Inferior parietal cortex (tissue), 1 donor: ENCODE measurements at regions not wholly inside any gene's neighbourhood (a gene's known extent, or its start where the extent isn't known, plus 50 kb on each side); places are given as distances from the start of the nearest gene placed in this dataset.
"Not testable (repeated sequence)": the region's sequence is repeated elsewhere in the genome, so short reads cannot be mapped to it uniquely, and the experiment has no call there.

Experiments
- DNase-seq: peaks from one replicate; pipeline ENCODE4 v3.0.0-alpha.2; 2016; ENCODE audit errors: extremely low spot score

DNA sequence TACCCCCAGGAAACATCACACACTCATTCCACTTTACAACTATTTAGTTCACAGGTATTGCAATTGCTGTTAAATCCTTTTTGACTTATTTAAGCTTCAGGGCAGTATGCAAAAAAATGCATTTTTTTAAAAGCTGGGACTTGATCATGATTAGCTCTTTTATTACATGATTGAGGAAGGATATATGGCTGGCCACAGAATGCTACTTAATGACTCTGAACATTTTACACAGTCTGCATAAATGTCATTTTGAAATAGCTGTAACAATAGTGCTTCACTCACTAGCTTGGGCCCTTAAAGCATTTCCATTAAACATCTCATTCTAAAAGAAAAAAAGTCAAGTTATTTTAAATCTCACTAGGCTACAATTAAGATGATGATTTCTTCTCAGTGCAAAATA lies 429.7 kb downstream of the FRK start:
- DNase-seq: no peak

DNA sequence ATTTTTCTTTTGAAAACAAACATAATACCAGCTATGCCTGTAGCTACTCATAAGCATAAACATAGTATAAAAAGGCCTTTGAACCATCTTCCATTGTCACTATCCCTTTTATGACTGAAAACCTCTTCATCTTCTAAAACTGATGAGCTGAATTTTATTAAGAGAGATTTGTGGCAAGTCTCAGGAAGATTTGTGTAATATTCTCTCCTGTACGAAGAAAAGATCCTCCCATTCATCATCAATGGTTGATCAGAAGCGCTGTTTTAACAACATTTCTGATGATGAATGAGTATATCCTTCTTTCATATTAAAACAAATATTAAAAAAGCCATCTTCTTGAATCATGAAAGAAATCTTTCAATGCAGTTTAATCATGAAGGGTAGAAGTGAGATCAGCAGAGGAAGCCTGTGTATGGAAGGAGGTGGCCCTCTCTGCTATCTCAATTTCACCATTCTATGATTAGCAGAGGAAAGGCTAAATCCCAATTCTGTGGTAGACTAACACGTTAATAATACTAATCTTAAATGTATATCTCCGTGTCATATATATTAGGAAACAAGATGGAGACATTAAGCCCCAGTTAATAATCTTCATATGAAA lies 430.2 kb downstream of the FRK start:
- no peak for DNase-seq

DNA sequence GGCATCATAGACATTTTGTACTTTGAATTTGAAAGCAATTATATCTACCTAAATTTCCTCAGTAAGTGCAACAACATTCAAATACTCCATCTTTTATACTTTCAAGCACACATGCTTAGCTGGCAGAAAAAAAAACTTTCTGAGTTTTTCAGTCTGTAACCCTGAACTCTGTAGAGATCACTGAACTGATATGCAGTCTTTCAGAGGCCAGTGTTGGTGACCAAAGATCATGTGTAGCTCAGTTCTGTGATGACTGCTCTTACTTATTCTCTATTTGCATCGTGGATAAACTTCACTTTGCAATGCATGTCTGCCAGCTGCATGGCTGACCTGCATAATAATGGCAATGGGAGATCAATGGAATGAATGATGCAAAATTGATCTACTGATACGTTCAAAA lies 431.3 kb downstream of the FRK start:
- DNase-seq: no peak

DNA sequence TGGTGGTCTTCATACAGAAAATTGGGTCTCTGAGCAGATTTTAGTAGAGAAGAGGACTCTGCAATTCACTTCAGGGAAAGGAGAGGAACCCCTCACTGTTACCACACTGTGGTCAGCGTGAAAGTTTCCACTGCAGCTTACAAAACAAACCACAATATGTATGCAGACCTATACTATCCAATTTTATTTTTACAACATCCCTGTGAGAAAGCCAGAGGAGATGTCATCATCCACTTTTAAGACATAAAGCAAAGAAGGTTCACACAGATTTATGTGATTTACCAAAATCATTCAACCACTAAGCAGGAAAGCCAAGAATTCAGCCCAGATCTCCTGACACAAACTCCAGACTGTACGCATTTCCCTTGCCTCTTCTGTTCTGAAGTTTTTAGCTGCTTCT lies 442.4 kb downstream of the FRK start:
- DNase-seq: no peak

DNA sequence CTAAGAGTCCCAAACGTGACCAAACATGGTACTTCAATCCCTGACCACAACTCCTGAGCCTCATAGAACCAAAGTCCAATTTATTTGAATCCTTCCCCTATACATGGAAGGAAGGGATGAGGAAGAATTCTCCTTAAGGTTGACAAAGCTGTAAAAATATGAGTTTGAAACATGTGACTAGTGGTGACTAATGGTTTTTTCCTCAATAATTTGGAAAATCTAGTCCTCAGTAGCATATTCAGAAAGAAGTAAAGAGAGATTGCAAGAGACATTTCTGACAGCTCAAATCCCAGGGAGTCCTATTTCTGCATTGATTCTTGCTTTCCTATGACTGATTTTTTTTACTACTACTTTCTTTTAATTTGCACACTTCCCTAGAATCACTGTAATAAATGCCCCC lies 443.7 kb downstream of the FRK start:
- no peak for DNase-seq

DNA sequence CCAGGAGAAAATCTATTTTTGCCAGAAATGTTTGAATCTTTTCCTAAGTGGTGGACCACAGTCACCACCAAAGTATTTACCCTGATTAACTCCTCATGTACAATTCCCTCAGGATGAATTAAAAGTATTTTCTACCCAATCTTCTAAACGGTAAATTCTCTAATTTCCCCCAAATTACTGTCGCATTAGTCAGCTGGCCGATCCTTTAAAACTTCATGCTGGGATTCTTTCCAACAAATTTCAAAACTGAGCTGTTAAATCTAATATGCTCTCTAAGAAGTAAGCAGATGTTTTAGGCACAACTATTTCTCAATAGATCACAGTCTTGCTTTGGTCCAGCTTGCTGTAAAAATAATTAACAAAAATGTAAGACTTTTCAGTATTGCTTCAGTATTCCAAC lies 447.2 kb downstream of the FRK start:
- no peak for DNase-seq

DNA sequence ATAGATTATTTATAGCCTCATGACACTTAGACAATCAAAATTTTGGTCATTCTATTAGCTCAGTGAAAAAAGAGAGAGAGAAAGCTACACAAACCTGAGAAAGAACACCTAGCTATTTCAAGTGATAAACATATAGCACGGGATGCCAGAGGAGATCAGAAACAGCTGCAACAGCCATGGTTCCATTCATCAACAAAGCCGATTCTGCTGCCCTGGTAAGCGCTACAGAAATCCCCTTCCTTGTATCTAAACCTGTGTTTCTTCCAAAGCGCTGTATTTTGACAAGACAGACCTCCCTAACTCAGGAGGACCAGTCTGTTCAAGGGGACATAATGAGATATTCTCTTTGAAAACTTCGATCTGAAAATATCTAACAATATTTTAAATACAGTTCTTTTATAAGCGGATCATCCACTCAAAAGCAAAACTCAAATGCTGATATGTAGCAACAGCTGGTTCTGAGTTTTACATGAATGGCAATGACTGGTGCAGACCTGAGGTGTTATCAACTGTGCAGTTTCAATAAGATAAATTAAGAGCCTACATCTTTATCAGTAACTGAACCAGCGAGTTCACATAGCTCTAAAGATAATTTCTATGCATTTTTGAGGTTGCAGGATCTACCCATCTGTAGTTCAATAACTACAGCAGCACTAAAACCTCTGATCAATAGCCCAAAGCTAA lies 447.8 kb downstream of the FRK start:
- no peak for DNase-seq

DNA sequence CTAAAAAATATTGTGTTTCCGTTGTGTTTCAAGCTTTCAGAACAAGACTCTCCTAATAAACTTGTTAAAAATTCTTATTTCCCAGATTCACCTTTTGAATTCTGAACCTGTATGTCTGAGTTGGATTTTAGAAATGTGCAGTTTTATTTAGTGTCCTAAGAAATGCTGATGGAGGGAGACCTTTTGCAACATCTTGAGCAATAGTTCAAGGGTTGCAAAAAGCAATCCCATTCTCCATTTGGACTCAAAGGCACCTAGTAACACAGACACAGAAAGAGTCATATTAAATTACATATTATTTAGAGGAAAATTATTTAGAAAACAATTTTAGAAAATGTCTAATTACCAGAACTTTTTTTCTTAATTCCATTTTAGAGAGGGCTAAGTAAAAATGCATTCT lies 448.5 kb downstream of the FRK start:
- DNase-seq: no peak

DNA sequence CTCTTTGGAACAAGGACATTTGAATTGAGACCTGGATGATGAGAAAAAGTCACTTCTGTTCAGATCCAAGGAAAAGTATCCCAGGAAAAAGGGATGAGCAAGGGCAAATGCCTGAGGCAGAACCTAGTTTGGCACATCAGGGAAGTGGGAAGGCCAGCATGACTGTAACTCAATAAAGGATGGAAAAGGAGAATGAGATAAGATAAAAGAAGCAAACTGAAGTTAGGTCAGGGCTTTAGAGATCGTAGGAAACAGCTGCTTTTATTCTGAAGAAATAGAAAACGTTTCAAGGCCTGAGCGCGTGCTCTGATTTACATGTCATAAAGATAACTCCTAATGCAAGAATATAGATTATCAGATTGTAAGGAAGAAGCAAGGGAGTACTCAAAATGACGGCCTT lies 450.0 kb downstream of the FRK start:
- no peak for DNase-seq

DNA sequence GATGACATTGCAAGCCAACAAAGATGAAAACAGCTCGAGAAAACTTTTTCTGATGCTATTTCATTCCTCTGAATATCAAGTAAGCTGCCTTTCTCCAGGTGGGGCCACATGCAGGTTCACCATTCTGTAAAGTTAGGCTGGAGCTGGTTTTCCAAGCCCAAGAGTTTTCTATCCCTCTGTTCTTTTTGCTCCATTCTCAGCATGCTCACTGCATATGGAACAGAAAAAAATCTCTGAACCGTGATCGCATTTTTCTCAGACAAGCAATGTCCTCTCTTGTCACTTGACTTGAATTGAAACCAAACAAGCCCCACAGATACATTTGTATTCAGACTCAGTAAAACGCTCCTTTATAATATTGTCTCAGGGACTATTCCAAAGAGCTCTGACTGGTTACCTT lies 451.6 kb downstream of the FRK start:
- DNase-seq: no peak

DNA sequence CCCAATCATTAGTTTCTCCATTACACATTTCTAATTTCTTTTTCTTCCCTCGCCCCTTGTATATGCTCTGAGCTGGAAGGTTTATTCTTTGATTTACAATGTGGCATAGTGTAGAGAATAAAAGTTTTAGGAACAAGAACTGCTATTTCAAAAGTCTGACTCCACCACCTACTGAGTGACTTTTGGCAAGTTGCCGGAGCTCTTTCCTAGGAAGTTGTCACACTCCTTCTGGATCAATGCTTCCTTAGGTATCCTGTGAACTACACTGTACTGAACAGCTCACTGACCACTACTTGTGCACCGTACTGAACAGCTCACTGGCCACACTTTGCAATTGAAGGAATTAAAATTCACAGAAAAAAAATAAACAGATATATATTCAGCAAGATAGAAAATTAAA lies 458.2 kb downstream of the FRK start:
- no peak for DNase-seq

DNA sequence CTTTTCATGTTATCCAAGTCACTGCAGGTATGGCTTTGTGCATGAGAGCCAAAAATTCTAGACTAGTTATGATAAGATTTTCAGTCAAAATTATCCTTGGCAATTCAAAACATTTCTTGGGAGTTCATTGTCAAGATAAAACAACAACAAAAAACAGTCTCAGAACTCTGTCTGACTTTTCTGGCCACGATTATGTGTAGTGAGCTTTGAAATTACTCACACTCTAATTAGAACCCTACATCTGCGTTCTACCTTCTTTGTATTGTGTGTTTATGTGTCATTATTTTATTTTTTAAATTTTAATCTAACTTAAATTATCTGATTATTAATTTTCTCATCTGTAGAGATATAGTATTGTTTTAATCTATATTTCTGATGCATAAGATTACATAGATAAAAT lies 459.2 kb downstream of the FRK start:
- DNase-seq: no peak

DNA sequence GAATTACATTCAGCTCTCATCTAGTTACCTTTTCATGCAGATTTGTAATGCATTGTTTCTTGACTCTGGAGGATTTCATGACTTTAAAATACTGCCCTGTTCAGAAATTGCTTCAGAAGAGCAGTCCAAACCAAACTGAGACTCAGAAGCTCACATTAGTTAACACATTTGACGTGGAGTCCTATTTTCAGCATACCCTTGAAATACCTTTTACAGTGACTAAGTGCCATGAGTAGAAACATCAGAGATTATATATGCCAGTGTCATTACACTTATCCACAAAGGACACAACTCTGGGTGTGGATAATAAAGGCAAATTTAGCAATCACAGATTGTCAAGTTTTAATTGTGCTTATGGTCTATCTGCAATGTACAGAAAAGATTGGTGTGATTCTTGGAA lies 459.6 kb downstream of the FRK start:
- DNase-seq: no peak

DNA sequence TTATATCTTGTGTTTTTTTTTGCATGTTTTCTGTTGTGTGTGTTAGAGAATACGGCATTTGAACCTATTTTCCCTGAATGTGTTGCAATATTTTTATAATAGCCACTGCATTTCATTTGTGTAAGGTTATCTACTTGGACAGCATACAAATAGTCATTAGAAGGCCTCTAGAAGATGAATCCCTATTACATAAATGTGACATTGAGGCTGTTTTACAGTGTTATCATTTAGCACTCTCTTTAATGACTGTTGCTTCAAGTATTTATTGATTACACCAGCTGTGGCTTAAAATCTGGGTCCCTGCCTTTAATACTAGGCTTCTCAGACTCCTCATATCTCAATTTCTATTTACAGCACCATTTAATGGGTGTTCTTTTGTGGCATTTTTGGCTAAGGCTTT lies 465.8 kb downstream of the FRK start:
- DNase-seq: no peak

DNA sequence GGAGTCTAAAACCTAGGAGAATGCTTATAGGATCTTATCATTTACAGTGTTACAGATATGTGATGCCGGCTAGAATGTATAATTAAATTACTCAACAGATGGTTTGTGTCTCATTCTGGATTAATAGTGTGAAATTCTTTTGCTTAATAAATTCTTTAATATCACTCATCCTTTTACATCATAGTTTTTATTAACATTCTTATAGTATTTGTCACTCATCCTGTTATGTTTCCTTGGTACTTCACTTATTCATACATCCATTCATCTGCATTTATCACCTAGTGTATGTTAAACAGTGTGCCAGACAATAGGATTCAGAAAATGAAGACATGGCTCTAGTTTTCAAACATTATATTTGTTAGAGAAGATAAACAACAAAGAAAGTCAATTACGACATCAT lies 468.7 kb downstream of the FRK start:
- DNase-seq: no peak

DNA sequence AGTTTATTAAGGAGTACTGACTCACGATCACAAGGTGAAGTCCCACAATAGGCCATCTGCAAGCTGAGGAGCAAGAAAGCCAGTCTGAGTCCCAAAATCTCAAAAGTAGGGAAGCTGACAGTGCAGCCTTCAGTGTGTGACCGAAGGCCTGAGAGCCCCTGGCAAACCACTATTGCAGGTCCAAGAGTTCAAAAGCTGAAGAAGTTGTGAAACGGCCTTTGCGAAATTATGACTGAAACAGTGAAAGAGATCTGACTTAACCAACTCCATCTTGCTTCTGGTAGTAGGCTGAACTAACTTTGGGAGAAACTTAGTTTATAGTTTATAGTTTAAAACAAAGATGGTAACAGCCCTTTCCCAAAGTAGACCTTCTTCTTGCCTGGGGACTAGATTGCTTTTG lies 471.6 kb downstream of the FRK start:
- not testable (repeated sequence) for DNase-seq

DNA sequence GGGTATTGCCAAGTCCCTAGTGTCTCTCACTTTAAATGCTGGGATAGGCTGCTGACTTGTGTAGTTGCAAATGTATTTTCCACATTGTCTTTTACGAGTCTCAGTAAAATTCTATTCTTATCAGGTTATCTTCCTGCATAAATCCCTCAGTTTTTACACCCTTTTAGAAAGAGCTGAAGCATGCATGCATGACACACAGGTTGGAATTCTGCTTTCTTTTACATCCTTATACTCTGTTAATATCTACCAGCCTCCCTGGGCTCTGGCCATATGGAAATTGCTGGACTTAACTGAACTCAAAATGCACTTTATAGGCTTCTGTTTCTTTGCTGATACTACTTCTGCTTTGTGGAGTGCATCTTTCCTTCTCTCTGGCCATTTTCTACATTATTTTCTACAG lies 477.4 kb downstream of the FRK start:
- no peak for DNase-seq

DNA sequence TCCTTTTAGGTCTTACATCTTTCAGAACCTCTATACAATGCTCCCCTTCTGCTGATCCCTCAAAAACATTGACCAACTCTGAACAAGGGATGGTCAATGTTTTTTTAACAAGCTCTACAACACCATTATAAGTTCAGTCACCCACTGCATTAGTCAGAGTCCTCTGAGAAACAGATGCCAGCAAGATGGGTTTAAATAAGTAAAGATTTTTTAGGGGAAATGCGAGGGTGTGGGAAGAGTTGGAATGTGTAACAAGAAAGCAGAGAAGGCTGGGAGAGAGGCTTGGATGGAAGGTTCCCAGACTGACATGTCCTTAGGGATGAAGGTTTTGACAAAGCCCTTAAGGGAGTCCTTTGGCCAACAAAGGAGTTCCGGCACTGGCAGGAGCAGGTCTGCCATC lies 478.3 kb downstream of the FRK start:
- no peak for DNase-seq

DNA sequence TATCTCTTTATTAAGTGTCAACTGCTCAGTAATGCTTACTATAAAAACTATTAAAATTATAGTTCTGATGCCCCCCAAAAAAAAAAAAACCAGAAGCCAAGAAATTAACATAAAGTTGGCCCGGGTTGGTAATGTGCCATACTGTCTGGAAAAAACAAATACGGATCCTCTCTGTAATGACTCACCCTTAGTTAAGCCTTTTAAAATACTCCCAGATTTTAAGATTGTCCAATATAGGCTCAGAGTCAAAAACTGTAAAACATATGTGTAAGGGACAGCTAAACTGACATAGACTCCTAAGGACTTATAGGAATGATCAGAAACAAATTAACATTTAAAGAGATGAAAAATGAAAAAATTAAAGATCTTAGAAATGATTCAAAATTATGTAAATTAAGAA lies 481.1 kb downstream of the FRK start:
- not testable (repeated sequence) for DNase-seq

DNA sequence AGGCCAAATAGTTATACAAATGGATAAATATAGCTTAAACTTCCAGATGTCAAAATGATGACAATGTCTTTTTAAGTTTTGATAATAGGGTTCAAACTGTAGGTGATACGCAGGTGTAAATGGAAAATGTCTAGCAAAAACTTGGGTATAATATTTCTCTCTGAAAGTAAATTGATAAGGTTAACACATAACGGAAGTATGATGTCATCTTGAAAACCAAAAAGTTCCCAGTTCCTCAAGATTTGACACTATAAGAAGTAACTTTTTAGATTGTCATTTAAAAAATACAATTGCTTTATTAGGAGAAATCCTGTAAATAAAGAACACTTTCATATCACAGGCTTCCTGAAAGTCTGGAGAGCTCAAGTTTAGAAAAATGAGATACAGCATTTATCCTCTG lies 483.4 kb downstream of the FRK start:
- no peak for DNase-seq

DNA sequence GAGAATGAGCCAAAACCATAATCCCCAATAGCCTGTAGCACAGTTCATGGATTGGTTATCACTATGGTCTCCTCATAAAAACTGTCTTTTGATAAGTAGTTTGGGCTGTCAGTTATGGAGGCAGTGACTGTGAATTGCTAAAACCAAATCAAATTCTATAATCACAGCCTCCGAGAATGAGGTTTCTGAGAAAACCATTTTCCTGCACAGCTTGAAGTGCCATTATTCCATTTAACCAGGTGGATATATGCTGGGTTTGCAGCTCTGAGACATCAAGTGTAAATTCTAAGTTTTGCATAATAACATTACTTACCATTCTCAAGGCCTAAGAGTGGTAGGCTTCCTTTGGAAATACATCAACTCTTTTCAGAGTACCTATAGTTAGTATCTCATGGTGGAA lies 485.4 kb downstream of the FRK start:
- no peak for DNase-seq

DNA sequence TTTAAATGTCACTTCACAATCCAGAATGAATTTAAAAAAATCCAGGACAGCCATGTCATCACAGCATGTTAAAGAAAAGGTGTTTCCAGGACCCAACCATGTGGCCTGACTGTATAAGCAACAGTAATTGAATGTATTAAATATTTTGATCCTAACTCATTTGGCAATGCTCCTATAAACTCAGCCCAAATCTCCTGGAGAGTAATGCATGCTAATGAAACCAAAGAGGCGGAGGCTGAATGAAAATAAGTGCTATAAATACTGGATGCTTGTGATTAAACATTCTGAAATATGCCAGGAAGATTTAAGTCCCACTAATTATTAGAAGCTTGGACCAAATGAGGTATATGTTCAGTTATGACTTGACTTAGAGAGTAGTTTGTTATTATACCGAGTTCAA lies 486.8 kb downstream of the FRK start:
- no peak for DNase-seq

DNA sequence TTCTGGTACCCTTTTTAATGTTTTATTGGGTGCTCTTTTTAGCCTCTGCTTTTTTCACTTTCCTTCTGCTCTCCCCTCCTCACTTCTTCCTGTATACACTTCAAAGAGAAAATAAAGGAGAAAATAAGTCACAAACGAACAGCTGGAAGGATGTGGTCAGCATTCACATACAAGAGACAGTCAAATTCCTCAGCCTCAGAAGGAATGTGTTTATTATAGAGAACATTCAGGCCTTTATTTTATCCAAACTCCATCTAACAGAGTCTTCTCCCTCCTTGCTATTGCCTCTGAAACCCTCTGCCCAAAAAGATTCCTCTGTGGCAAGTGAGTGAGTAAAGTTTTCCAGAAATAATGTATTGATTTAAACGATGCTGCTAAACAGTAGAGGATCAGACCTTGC lies 490.4 kb downstream of the FRK start:
- DNase-seq: no peak

DNA sequence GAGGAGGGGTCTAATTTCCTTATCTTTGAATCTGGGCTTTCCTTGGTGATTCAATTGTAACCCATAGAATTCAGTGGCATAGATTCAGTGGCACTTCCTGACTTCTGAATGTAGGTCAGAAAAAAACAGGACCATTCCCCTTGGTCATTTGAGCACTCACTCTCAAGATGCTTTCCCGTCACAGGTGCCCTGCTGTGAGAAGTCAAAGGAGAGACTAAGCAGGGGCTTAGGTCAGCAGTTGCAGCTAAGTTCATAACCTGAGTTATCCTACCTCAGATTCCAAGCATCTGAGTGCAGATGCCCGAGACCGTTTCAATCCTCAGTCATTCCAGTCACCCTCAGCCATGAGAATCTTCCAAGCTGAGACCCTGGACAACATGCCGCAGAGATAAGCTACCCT lies 506.6 kb downstream of the FRK start:
- no peak for DNase-seq
